Neural cell (in vitro differentiated cells): ENCODE measurements at regions not wholly inside any gene's neighbourhood (a gene's known extent, or its start where the extent isn't known, plus 50 kb on each side); places are given as distances from the start of the nearest gene placed in this dataset.

ENCODE experiments used
- H2AFZ ChIP-seq: fragments of 200-600, 300-800 bp; sonication (generic), shearing (Covaris generic); 2 replicates; pipeline ENCODE4 v1.6.0; 2014; ENCODE audit warnings: low read depth, mild to moderate bottlenecking, antibody characterized with exemption, low read length, moderate library complexity
- H3F3A ChIP-seq: fragments of 200-600 bp; shearing (Covaris generic); 2 replicates; pipeline ENCODE4 v1.6.1; 2016; ENCODE audit warnings: mild to moderate bottlenecking, moderate library complexity, mixed read lengths, antibody characterized with exemption, low read length; ENCODE audit not compliant: insufficient read depth, poor library complexity, severe bottlenecking
- H3K27ac ChIP-seq: fragments of 200-600, 300-800 bp; sonication (generic), shearing (Covaris generic); 2 replicates; pipeline ENCODE4 v1.5.1; 2014; ENCODE audit warnings: mild to moderate bottlenecking, low read length, moderate library complexity
- H3K27me3 ChIP-seq: fragments of 300-800, 200-600 bp; sonication (generic), shearing (Covaris generic); 2 replicates; pipeline ENCODE4 v1.6.0; 2014; ENCODE audit warnings: mild to moderate bottlenecking, low read depth, low read length, moderate library complexity; ENCODE audit not compliant: insufficient read depth
- H3K36me3 ChIP-seq: fragments of 300-800, 200-600 bp; sonication (generic), shearing (Covaris generic); 2 replicates; pipeline ENCODE4 v1.5.1; 2014; ENCODE audit warnings: mild to moderate bottlenecking, antibody characterized with exemption, low read length, moderate library complexity; ENCODE audit not compliant: insufficient read depth
- H3K4me2 ChIP-seq: fragments of 300-800, 200-600 bp; sonication (generic), shearing (Covaris generic); 2 replicates; pipeline ENCODE4 v1.6.0; 2014; ENCODE audit warnings: mild to moderate bottlenecking, low read length
- H3K4me3 ChIP-seq: fragments of 300-800, 200-600 bp; sonication (generic), shearing (Covaris generic); 2 replicates; pipeline ENCODE4 v1.5.1; 2014; ENCODE audit warnings: mild to moderate bottlenecking, low read length, moderate library complexity
- H3K79me2 ChIP-seq: fragments of 200-600 bp; shearing (Covaris generic); replicated peaks from 2 replicates; pipeline ENCODE4 v1.6.0; 2014; ENCODE audit warnings: mild to moderate bottlenecking, low read length, moderate library complexity; ENCODE audit not compliant: insufficient read depth
- H3K9ac ChIP-seq: fragments of 300-800, 200-600 bp; sonication (generic), shearing (Covaris generic); 2 replicates; pipeline ENCODE4 v1.6.1; 2016; ENCODE audit warnings: mild to moderate bottlenecking, low read length, mixed read lengths
- H3K9me2 ChIP-seq: fragments of 200-600 bp; shearing (Covaris generic); 2 replicates; pipeline ENCODE4 v1.6.1; 2016; ENCODE audit warnings: mild to moderate bottlenecking, low read length, mixed read lengths; ENCODE audit not compliant: insufficient read depth
- H3K9me3 ChIP-seq: fragments of 200-600, 300-800 bp; sonication (generic), shearing (Covaris generic); 2 replicates; pipeline ENCODE4 v1.6.1; 2016; ENCODE audit warnings: mild to moderate bottlenecking, mixed run types, low read length, moderate library complexity, mixed read lengths
- H4K20me1 ChIP-seq: fragments of 200-600 bp; shearing (Covaris generic); 2 replicates; pipeline ENCODE4 v1.6.1; 2016; ENCODE audit warnings: mild to moderate bottlenecking, mixed run types; ENCODE audit not compliant: insufficient read depth
- CTCF ChIP-seq: fragments of 450-650 bp; IDR thresholded peaks from 2 replicates; pipeline ENCODE4 v1.5.1; 2014; ENCODE audit warnings: antibody characterized with exemption, mild to moderate bottlenecking, moderate library complexity; ENCODE audit not compliant: poor library complexity, severe bottlenecking
- EP300 ChIP-seq: fragments of 450-650 bp; conservative IDR thresholded peaks from 2 replicates; pipeline ENCODE4 v1.6.1; 2014; ENCODE audit warnings: antibody characterized with exemption, mild to moderate bottlenecking, moderate library complexity; ENCODE audit not compliant: poor library complexity, severe bottlenecking
- EZH2 ChIP-seq: fragments of 200-600, 300-800 bp; shearing (Covaris generic), sonication (generic); IDR thresholded peaks from 2 replicates; pipeline ENCODE4 v1.6.1; 2014; ENCODE audit warnings: antibody characterized with exemption, low read length, borderline replicate concordance, mild to moderate bottlenecking; ENCODE audit not compliant: insufficient read depth, poor library complexity, severe bottlenecking
- MXI1 ChIP-seq: fragments of 450-650 bp; conservative IDR thresholded peaks from 2 replicates; pipeline ENCODE4 v1.6.1; 2014; ENCODE audit warnings: antibody characterized with exemption, mild to moderate bottlenecking; ENCODE audit not compliant: poor library complexity, severe bottlenecking
- POLR2AphosphoS5 ChIP-seq: IDR thresholded peaks from 2 replicates; pipeline ENCODE4 v1.6.1; 2012
- RAD21 ChIP-seq: fragments of 450-650 bp; conservative IDR thresholded peaks from 2 replicates; pipeline ENCODE4 v1.6.1; 2014; ENCODE audit warnings: antibody characterized with exemption, mild to moderate bottlenecking, moderate library complexity
- REST ChIP-seq: IDR thresholded peaks from 2 replicates; pipeline ENCODE4 v1.6.1; 2012; ENCODE audit warnings: borderline replicate concordance
- SMC3 ChIP-seq: fragments of 450-650 bp; conservative IDR thresholded peaks from 2 replicates; pipeline ENCODE4 v1.6.1; 2014; ENCODE audit warnings: antibody characterized with exemption, mild to moderate bottlenecking, moderate library complexity; ENCODE audit not compliant: poor library complexity
- TAF1 ChIP-seq: IDR thresholded peaks from 2 replicates; pipeline ENCODE4 v1.6.1; 2012; ENCODE audit warnings: low read depth

- TF ChIP-seq REST: no peak
- TF ChIP-seq EZH2: no peak
- no peak for TF ChIP-seq TAF1
- no peak for TF ChIP-seq CTCF
- no peak for TF ChIP-seq POLR2AphosphoS5
- TF ChIP-seq MXI1: no peak
- Histone ChIP-seq H3K27me3 (no peaks in the 10 kb centered on the region), H3K9ac (no peak overlapping the region), H3F3A (no peaks in the 10 kb centered on the region), H3K4me2 (no peak overlapping the region), H2AFZ (no peak overlapping the region), H3K79me2 (no peaks in the 10 kb centered on the region), H3K27ac (no peak overlapping the region), H3K4me3 (no peak overlapping the region), H3K9me3 (no peaks in the 10 kb centered on the region), H3K9me2 (no peaks in the 10 kb centered on the region), H3K36me3 (no peaks in the 10 kb centered on the region), H4K20me1 (no peaks in the 10 kb centered on the region)
Observed at GRCh38 chr3:18778094-18778493, 353.0 kb upstream of the SATB1 start.

GRCh38 chr3:18775501-18775900 lies 350.4 kb upstream of the SATB1 start:
- TF ChIP-seq RAD21: no peak
- no peak for TF ChIP-seq EP300
- no peak for TF ChIP-seq SMC3
- no peak for TF ChIP-seq POLR2AphosphoS5
- TF ChIP-seq TAF1: no peak
- TF ChIP-seq EZH2: no peak
- TF ChIP-seq REST: no peak
- no peak for TF ChIP-seq CTCF
- TF ChIP-seq MXI1: no peak
- H2AFZ ChIP-seq: no peak overlapping the region
- H3K79me2 ChIP-seq: no peaks in the 10 kb centered on the region
- H3K9me2 ChIP-seq: no peaks in the 10 kb centered on the region
- no peak overlapping the region for H3K4me2 ChIP-seq
- H3F3A ChIP-seq: no peaks in the 10 kb centered on the region
- H3K27ac ChIP-seq: no peak overlapping the region
- no peak overlapping the region for H3K9ac ChIP-seq
- no peaks in the 10 kb centered on the region for H3K9me3 ChIP-seq
- no peaks in the 10 kb centered on the region for H3K36me3 ChIP-seq
- no peaks in the 10 kb centered on the region for H3K27me3 ChIP-seq
- H4K20me1 ChIP-seq: no peaks in the 10 kb centered on the region
- no peak overlapping the region for H3K4me3 ChIP-seq
